Keratinocyte (primary cell): ENCODE measurements at regions not wholly inside any gene's neighbourhood (a gene's known extent, or its start where the extent isn't known, plus 50 kb on each side); places are given as distances from the start of the nearest gene placed in this dataset.

ENCODE experiments used
- EZH2 ChIP-seq: IDR thresholded peaks from one replicate; pipeline ENCODE4 v1.6.1; 2012; ENCODE audit warnings: inconsistent platforms, mild to moderate bottlenecking, low read length, moderate library complexity
- TF ChIP-seq, protein P1 (sequence below), 3 experiments: IDR thresholded peaks in 1 of 3; conservative IDR thresholded peaks in 1 of 3; optimal IDR thresholded peaks in 1 of 3; 2 replicates in 2 of 3; 3 replicates in 1 of 3; pipeline versions ENCODE3 to v1.5.1; 2011; ENCODE audit warnings: low read length in 3 of 3, mild to moderate bottlenecking in 3 of 3, moderate library complexity in 2 of 3, control low read depth in 1 of 3, inconsistent platforms in 1 of 3; ENCODE audit not compliant: insufficient read depth in 2 of 3; ENCODE audit errors: extremely low read depth in 1 of 3

- no peak for TF ChIP-seq EZH2
- TF ChIP-seq, protein P1, sequence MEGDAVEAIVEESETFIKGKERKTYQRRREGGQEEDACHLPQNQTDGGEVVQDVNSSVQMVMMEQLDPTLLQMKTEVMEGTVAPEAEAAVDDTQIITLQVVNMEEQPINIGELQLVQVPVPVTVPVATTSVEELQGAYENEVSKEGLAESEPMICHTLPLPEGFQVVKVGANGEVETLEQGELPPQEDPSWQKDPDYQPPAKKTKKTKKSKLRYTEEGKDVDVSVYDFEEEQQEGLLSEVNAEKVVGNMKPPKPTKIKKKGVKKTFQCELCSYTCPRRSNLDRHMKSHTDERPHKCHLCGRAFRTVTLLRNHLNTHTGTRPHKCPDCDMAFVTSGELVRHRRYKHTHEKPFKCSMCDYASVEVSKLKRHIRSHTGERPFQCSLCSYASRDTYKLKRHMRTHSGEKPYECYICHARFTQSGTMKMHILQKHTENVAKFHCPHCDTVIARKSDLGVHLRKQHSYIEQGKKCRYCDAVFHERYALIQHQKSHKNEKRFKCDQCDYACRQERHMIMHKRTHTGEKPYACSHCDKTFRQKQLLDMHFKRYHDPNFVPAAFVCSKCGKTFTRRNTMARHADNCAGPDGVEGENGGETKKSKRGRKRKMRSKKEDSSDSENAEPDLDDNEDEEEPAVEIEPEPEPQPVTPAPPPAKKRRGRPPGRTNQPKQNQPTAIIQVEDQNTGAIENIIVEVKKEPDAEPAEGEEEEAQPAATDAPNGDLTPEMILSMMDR (optimal IDR thresholded peaks at IDR 0.05 in 1 of 3, IDR thresholded peaks at IDR 0.05 in 1 of 3, conservative IDR thresholded peaks at IDR 0.05 in 1 of 3; ENCODE audit: extremely low read depth in 1 of 3, insufficient read depth in 2 of 3, low read length in 3 of 3): no peak
These were observed 355.7 kb upstream of the IRX2 start for GRCh38 chr5:3107156-3107611.
